T-cell (primary cell): ENCODE measurements at regions not wholly inside any gene's neighbourhood (a gene's known extent, or its start where the extent isn't known, plus 50 kb on each side); places are given as distances from the start of the nearest gene placed in this dataset.

ENCODE experiments used
- ATAC-seq, 4 experiments: fragments of 200-7000 bp in 3 of 4; fragments of 150-1000 bp in 1 of 4; cut with Tn5 transposase; replicated peaks in 1 of 4; 1 replicate in 3 of 4; 2 replicates in 1 of 4; pipeline ENCODE4 v1.10.0; 2021; ENCODE audit warnings: moderate library complexity in 3 of 4, mild to moderate bottlenecking in 2 of 4, moderate number of reproducible peaks in 1 of 4
- CTCF ChIA-PET, 2 donors: fragments of 300-600 bp; sonication (Branson Sonifier 250); formaldehyde crosslinking; loops; one replicate each; lab custom pipeline; 2022; ENCODE audit warnings: antibody characterized with exemption in 2 of 2; lab: Charles Lee
- POLR2A ChIA-PET, 2 donors: fragments of 300-600 bp; sonication (Branson Sonifier 250); formaldehyde crosslinking; loops; one replicate each; lab custom pipeline; 2022; ENCODE audit warnings: antibody characterized with exemption in 2 of 2; lab: Charles Lee
- DNase-seq, 35 experiments: peaks; one replicate each; pipeline versions ENCODE4 v3.0.0 to v3.0.0-alpha.2; 2013 to 2023
- H3K27ac ChIP-seq: one replicate; pipeline ENCODE4 v1.5.1; 2013; ENCODE audit warnings: low read length
- H3K27me3 ChIP-seq, 2 experiments: replicated peaks in 1 of 2; 1 replicate in 1 of 2; 2 replicates in 1 of 2; pipeline versions ENCODE4 v1.6.1 to v1.7.0; 2013; ENCODE audit warnings: low read length in 1 of 2, mixed read lengths in 1 of 2; ENCODE audit not compliant: control insufficient read depth in 2 of 2, insufficient read depth in 2 of 2; ENCODE audit errors: extremely low read depth in 1 of 2
- H3K36me3 ChIP-seq, 2 donors: 1 replicate in 1 of 2; 2 replicates in 1 of 2; pipeline versions ENCODE4 v1.6.1 to v1.7.0; 2013; ENCODE audit warnings: low read length in 1 of 2; ENCODE audit not compliant: control insufficient read depth in 2 of 2, insufficient read depth in 1 of 2; ENCODE audit errors: extremely low read depth in 1 of 2
- H3K4me1 ChIP-seq, 2 experiments: 1 replicate in 1 of 2; 2 replicates in 1 of 2; pipeline versions ENCODE4 v1.6.1 to v1.7.0; 2013; ENCODE audit warnings: low read length in 2 of 2, mixed read lengths in 1 of 2; ENCODE audit not compliant: insufficient read depth in 2 of 2, control insufficient read depth in 1 of 2; ENCODE audit errors: extremely low read depth in 1 of 2
- H3K4me3 ChIP-seq, 2 donors: 1 replicate in 1 of 2; 2 replicates in 1 of 2; pipeline versions ENCODE4 v1.5.1 to v1.7.0; 2013; ENCODE audit warnings: mild to moderate bottlenecking in 2 of 2, low read length in 1 of 2, moderate library complexity in 1 of 2; ENCODE audit not compliant: control insufficient read depth in 1 of 2; ENCODE audit errors: extremely low read depth in 1 of 2
- H3K9me3 ChIP-seq: 2 replicates; pipeline ENCODE4 v1.7.0; 2013
- H3K27ac Mint-ChIP-seq, 2 donors: one replicate each; pipeline ENCODE4 v1.8.0; 2020 to 2021; ENCODE audit warnings: mild to moderate bottlenecking in 2 of 2, mixed read lengths in 2 of 2
- H3K27me3 Mint-ChIP-seq, 2 donors: one replicate each; pipeline ENCODE4 v1.8.0; 2021 to 2022; ENCODE audit warnings: mixed read lengths in 2 of 2
- H3K36me3 Mint-ChIP-seq: one replicate; pipeline ENCODE4 v1.8.0; 2021; ENCODE audit warnings: mixed read lengths
- H3K4me1 Mint-ChIP-seq, 3 donors: one replicate each; pipeline ENCODE4 v1.8.0; 2020 to 2022; ENCODE audit warnings: mixed read lengths in 3 of 3, mild to moderate bottlenecking in 1 of 3
- H3K4me3 Mint-ChIP-seq, 3 donors: one replicate each; pipeline ENCODE4 v1.8.0; 2020 to 2022; ENCODE audit warnings: mild to moderate bottlenecking in 3 of 3, mixed read lengths in 3 of 3, moderate library complexity in 3 of 3
- H3K9me3 Mint-ChIP-seq, 3 donors: one replicate each; pipeline ENCODE4 v1.8.0; 2020 to 2022; ENCODE audit warnings: mixed read lengths in 3 of 3
- WGBS: methylation state at CpG from one replicate; pipeline ENCODE4 v1.1.5; 2013; ENCODE audit warnings: missing lambda C conversion rate; ENCODE audit not compliant: insufficient coverage; 5-methylcytosine and 5-hydroxymethylcytosine counted together

DNA sequence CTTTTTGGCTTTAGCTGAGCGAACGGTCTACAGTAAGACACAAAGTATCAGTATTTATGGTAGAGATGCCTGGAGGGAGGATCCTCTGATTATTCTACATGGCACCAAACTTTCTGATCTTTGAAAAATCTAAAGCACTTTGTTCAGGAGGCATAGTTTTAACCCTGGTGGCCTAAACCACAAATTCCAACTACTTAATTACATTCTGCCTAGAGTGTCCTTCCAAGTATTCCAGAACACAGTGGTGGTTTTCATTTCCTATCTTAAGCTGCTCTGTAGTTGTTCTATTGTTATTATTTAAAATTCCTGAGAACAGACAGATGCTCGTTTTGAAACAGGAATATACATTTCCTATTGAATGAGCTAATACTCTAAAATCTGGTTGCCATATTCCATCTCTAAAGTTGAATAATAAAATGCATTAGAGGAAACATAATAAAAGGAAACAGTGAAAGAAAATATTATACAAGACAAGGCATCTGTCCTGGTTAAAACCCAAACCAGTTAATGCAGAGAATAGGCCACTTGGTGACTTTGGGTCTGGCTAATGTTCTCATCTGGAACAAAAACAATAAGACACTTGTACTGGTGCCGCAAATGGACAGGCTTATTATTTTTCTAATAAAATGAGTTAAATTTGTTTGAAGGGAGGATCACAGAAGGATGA lies 657.4 kb downstream of the SPRY1 start:
- H3K4me1 ChIP-seq: no peaks in the 10 kb centered on the region
- WGBS: no CpG with 5 or more reads among the region's 4 CpGs
- DNase-seq: no peak
- H3K27me3 ChIP-seq: no peaks in the 10 kb centered on the region
- ChIA-PET CTCF (no interaction called here), POLR2A (interaction anchor here in 1 of 2 donors (0.6 kb wide), 1 partner anchor 697 kb away, joined by 4 read pairs; no protein-coding TSS in a partner anchor)
- H3K27ac ChIP-seq: no peak overlapping the region
- no peaks in the 10 kb centered on the region for H3K9me3 Mint-ChIP-seq
- no peak overlapping the region for H3K4me3 Mint-ChIP-seq
- H3K27ac Mint-ChIP-seq: no peak overlapping the region
- no peaks in the 10 kb centered on the region for H3K4me1 Mint-ChIP-seq
- H3K36me3 Mint-ChIP-seq: no peaks in the 10 kb centered on the region
- no peaks in the 10 kb centered on the region for H3K9me3 ChIP-seq
- no peaks in the 10 kb centered on the region for H3K36me3 ChIP-seq
- H3K4me3 ChIP-seq: no peak overlapping the region
- no peak for ATAC-seq
- no peaks in the 10 kb centered on the region for H3K27me3 Mint-ChIP-seq

- H3K9me3 Mint-ChIP-seq: no peaks in the 10 kb centered on the region
- H3K27me3 Mint-ChIP-seq: no peaks in the 10 kb centered on the region
- H3K4me1 Mint-ChIP-seq: no peaks in the 10 kb centered on the region
- Histone ChIP-seq H3K4me1 (no peaks in the 10 kb centered on the region), H3K27ac (no peak overlapping the region), H3K4me3 (no peak overlapping the region), H3K27me3 (no peaks in the 10 kb centered on the region), H3K36me3 (no peaks in the 10 kb centered on the region), H3K9me3 (no peaks in the 10 kb centered on the region)
- no peak overlapping the region for H3K4me3 Mint-ChIP-seq
- ChIA-PET POLR2A (no interaction called here), CTCF (no interaction called here)
- ATAC-seq (no peak), DNase-seq (no peak)
- no peak overlapping the region for H3K27ac Mint-ChIP-seq
- WGBS: no CpG with 5 or more reads among the region's 1 CpG
- no peaks in the 10 kb centered on the region for H3K36me3 Mint-ChIP-seq
Measured at GRCh38 chr4:124055336-124055735, 657.2 kb downstream of the ANKRD50 start.

DNA sequence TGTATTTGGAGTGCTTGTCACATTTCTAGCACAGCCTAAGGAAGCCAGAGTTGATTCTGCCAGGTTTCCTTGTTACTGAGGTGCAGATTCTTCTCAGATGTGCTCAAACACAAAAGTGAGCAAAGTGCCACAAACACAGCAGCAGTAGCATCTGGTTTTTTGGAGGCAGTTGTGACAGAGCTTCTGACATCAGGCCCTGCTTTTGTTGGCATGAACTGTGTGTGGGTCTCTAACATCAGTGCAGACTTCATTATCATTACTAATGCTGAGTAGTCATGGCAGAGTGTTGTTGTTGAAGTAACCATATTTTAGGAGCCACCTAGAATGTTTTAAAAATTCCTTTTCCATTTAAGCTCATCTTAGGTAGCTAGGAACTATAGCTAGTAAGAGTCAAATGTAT lies 656.6 kb downstream of the ANKRD50 start:
- no peak for DNase-seq
- H3K36me3 ChIP-seq: no peaks in the 10 kb centered on the region
- ChIA-PET CTCF (interaction anchor here in 1 of 2 donors (0.9 kb wide), 1 partner anchor 9 kb away, joined by 3 read pairs; no protein-coding TSS in a partner anchor), POLR2A (no interaction called here)
- Mint-ChIP-seq H3K27ac (no peak overlapping the region), H3K36me3 (no peaks in the 10 kb centered on the region), H3K9me3 (peaks cover 0 to 3% (median 0%) of the 10 kb centered on the region in 3 donors), H3K27me3 (no peaks in the 10 kb centered on the region), H3K4me1 (no peaks in the 10 kb centered on the region), H3K4me3 (no peak overlapping the region)
- no peak overlapping the region for H3K4me3 ChIP-seq
- H3K9me3 ChIP-seq: no peaks in the 10 kb centered on the region
- no peak for ATAC-seq
- H3K27ac ChIP-seq: no peak overlapping the region
- H3K4me1 ChIP-seq: no peaks in the 10 kb centered on the region
- no peaks in the 10 kb centered on the region for H3K27me3 ChIP-seq

GRCh38 chr4:124060261-124060918 lies 652.1 kb downstream of the ANKRD50 start:
- POLR2A ChIA-PET: no interaction called here

GRCh38 chr4:124061413-124061812 lies 651.1 kb downstream of the ANKRD50 start:
- Mint-ChIP-seq H3K4me3 (no peak overlapping the region), H3K36me3 (no peaks in the 10 kb centered on the region), H3K9me3 (peaks cover 0 to 3% (median 3%) of the 10 kb centered on the region in 3 donors), H3K27ac (no peak overlapping the region), H3K4me1 (no peaks in the 10 kb centered on the region), H3K27me3 (no peaks in the 10 kb centered on the region)
- no peaks in the 10 kb centered on the region for H3K4me1 ChIP-seq
- ATAC-seq (no peak), DNase-seq (no peak)
- no peaks in the 10 kb centered on the region for H3K27me3 ChIP-seq
- H3K27ac ChIP-seq: no peak overlapping the region
- no peaks in the 10 kb centered on the region for H3K9me3 ChIP-seq
- H3K4me3 ChIP-seq: no peak overlapping the region
- ChIA-PET POLR2A (no interaction called here), CTCF (interaction anchor here in 1 of 2 donors (0.6 to 1.1 kb wide), 2 partner anchors 25 to 28 kb away, joined by 3 read pairs; no protein-coding TSS in a partner anchor)
- no peaks in the 10 kb centered on the region for H3K36me3 ChIP-seq

More at GRCh38 chr4:124060261-124060918, 652.1 kb downstream of the ANKRD50 start:
- H3K4me1 Mint-ChIP-seq: no peaks in the 10 kb centered on the region
- WGBS: no CpG with 5 or more reads among the region's 2 CpGs
- no peak overlapping the region for H3K27ac Mint-ChIP-seq
- Histone ChIP-seq H3K4me3 (no peak overlapping the region), H3K36me3 (no peaks in the 10 kb centered on the region), H3K27me3 (no peaks in the 10 kb centered on the region), H3K4me1 (no peaks in the 10 kb centered on the region), H3K27ac (no peak overlapping the region), H3K9me3 (no peaks in the 10 kb centered on the region)
- DNase-seq: no peak
- no peaks in the 10 kb centered on the region for H3K36me3 Mint-ChIP-seq
- no peaks in the 10 kb centered on the region for H3K27me3 Mint-ChIP-seq
- no peak for ATAC-seq
- no peak overlapping the region for H3K4me3 Mint-ChIP-seq
- CTCF ChIA-PET: no interaction called here
- peaks cover 0 to 3% (median 3%) of the 10 kb centered on the region in 3 donors for H3K9me3 Mint-ChIP-seq

GRCh38 chr4:124065422-124065821 lies 647.1 kb downstream of the ANKRD50 start:
- Mint-ChIP-seq H3K4me1 (no peaks in the 10 kb centered on the region), H3K27ac (no peak overlapping the region), H3K4me3 (no peak overlapping the region), H3K9me3 (peaks cover 3 to 8% (median 5%) of the 10 kb centered on the region in 3 donors), H3K27me3 (no peaks in the 10 kb centered on the region), H3K36me3 (no peaks in the 10 kb centered on the region)
- ChIA-PET POLR2A (no interaction called here), CTCF (no interaction called here)
- Histone ChIP-seq H3K27ac (no peak overlapping the region), H3K4me3 (no peak overlapping the region), H3K9me3 (peaks cover 5% of the 10 kb centered on the region), H3K27me3 (no peaks in the 10 kb centered on the region), H3K36me3 (no peaks in the 10 kb centered on the region), H3K4me1 (no peaks in the 10 kb centered on the region)
- no peak for ATAC-seq
- DNase-seq: no peak
